Aorta (tissue), 5 donors: ENCODE measurements at regions not wholly inside any gene's neighbourhood (a gene's known extent, or its start where the extent isn't known, plus 50 kb on each side); places are given as distances from the start of the nearest gene placed in this dataset.

Source experiments
- ATAC-seq: fragments of 200-7000 bp; cut with Tn5 transposase; one replicate; pipeline ENCODE4 v1.9.1; 2022; ENCODE audit warnings: moderate library complexity; ENCODE audit not compliant: low FRiP score
- DNase-seq, 2 donors: peaks; one replicate each; pipeline ENCODE4 v3.0.0-alpha.2; 2020
- H3K27ac ChIP-seq, 2 donors: one replicate each; pipeline ENCODE4 v1.5.1; 2013; ENCODE audit warnings: low read length in 2 of 2, mild to moderate bottlenecking in 2 of 2, moderate library complexity in 2 of 2, control low read depth in 1 of 2, inconsistent platforms in 1 of 2, low read depth in 1 of 2
- H3K27me3 ChIP-seq, 2 donors: one replicate each; pipeline ENCODE4 v1.6.1; 2013; ENCODE audit warnings: control low read depth in 1 of 2, low read length in 1 of 2, mild to moderate bottlenecking in 1 of 2, moderate library complexity in 1 of 2; ENCODE audit not compliant: insufficient read depth in 2 of 2, control insufficient read depth in 1 of 2
- H3K36me3 ChIP-seq, 2 donors: one replicate each; pipeline ENCODE4 v1.6.1; 2013; ENCODE audit warnings: control low read depth in 1 of 2, low read length in 1 of 2, mild to moderate bottlenecking in 1 of 2; ENCODE audit not compliant: insufficient read depth in 2 of 2, control insufficient read depth in 1 of 2
- H3K4me1 ChIP-seq, 2 donors: one replicate each; pipeline ENCODE4 v1.6.1; 2013; ENCODE audit warnings: low read length in 2 of 2, control low read depth in 1 of 2, mild to moderate bottlenecking in 1 of 2, moderate library complexity in 1 of 2; ENCODE audit not compliant: insufficient read depth in 2 of 2, control insufficient read depth in 1 of 2
- H3K4me3 ChIP-seq, 2 donors: one replicate each; pipeline ENCODE4 v1.5.1; 2013; ENCODE audit warnings: low read length in 2 of 2, control low read depth in 1 of 2, mild to moderate bottlenecking in 1 of 2
- H3K9me3 ChIP-seq: one replicate; pipeline ENCODE4 v1.6.1; 2013; ENCODE audit warnings: mild to moderate bottlenecking, low read length; ENCODE audit not compliant: control insufficient read depth
- WGBS, 2 donors: extraction: QIAGEN DNeasy Blood & Tissue Kit; methylation state at CpG; one replicate each; pipeline ENCODE4 v1.1.7; 2013; 5-methylcytosine and 5-hydroxymethylcytosine counted together
- intact Hi-C, 2 donors: fragments of 100-400 bp; cut with DNase I; formaldehyde crosslinking; loops; one replicate each; pipeline versions ENCODE4 v1.14.2 to v1.15.0; 2022
- donor health status: healthy with polysubstance abuse.
- donor health status: Bipolar disorder and iron deficiency.
- donor health status: DM: no; HTN: no; CAD: no.
- donor health status: DM: no; HTN: no; CAD: no.
- donor health status: DM: yes; HTN: yes; CAD: no.

GRCh38 chr12:118816296-118816695 is 165.0 kb upstream of the SRRM4 start:
- Histone ChIP-seq H3K4me3 (no peak overlapping the region), H3K4me1 (no peaks in the 10 kb centered on the region), H3K36me3 (no peaks in the 10 kb centered on the region), H3K27ac (no peak overlapping the region), H3K9me3 (peaks cover 5% of the 10 kb centered on the region), H3K27me3 (peaks cover 0 to 2% of the 10 kb centered on the region in 2 donors)
- DNase-seq (no peak), ATAC-seq (no peak)
- 74 to 77% methylated on average over 3 of the region's 3 CpGs for WGBS, 2 donors
- intact Hi-C loops: no loop called here

- H3K27me3 ChIP-seq: peaks cover 0 to 2% of the 10 kb centered on the region in 2 donors
- DNase-seq (no peak), ATAC-seq (no peak)
- peaks cover 3% of the 10 kb centered on the region for H3K9me3 ChIP-seq
- H3K36me3 ChIP-seq: no peaks in the 10 kb centered on the region
- intact Hi-C loops: no loop called here
- WGBS, 2 donors: 64 to 70% methylated on average over 5 of the region's 5 CpGs
- no peak overlapping the region for H3K4me3 ChIP-seq
- H3K27ac ChIP-seq: no peak overlapping the region
- H3K4me1 ChIP-seq: no peaks in the 10 kb centered on the region
These were observed 159.9 kb upstream of the SRRM4 start for GRCh38 chr12:118821386-118821925.

- ATAC-seq (no peak), DNase-seq (no peak)
- intact Hi-C loops: no loop called here
- H3K4me1 ChIP-seq: no peaks in the 10 kb centered on the region
- H3K9me3 ChIP-seq: peaks cover 4% of the 10 kb centered on the region
- H3K27me3 ChIP-seq: peaks cover 0 to 2% of the 10 kb centered on the region in 2 donors
- H3K27ac ChIP-seq: no peak overlapping the region
- WGBS, 2 donors: 62 to 70% methylated on average over 3 of the region's 3 CpGs
- no peak overlapping the region for H3K4me3 ChIP-seq
- H3K36me3 ChIP-seq: no peaks in the 10 kb centered on the region
These were observed 158.8 kb upstream of the SRRM4 start for GRCh38 chr12:118822512-118822911.

- Histone ChIP-seq H3K27me3 (no peaks in the 10 kb centered on the region), H3K36me3 (no peaks in the 10 kb centered on the region), H3K4me1 (no peaks in the 10 kb centered on the region), H3K9me3 (peaks cover 1% of the 10 kb centered on the region), H3K27ac (no peak overlapping the region), H3K4me3 (no peak overlapping the region)
- no peak for DNase-seq
- ATAC-seq: no peak
- intact Hi-C loops: no loop called here
- 37 to 43% methylated on average over 1 of the region's 1 CpG for WGBS, 2 donors
These were observed 154.3 kb upstream of the SRRM4 start for GRCh38 chr12:118827047-118827446.

GRCh38 chr12:118827606-118828005 is 153.7 kb upstream of the SRRM4 start:
- no peak for ATAC-seq
- Histone ChIP-seq H3K27me3 (no peaks in the 10 kb centered on the region), H3K9me3 (peaks cover 1% of the 10 kb centered on the region), H3K36me3 (no peaks in the 10 kb centered on the region), H3K4me1 (no peaks in the 10 kb centered on the region), H3K27ac (no peak overlapping the region), H3K4me3 (no peak overlapping the region)
- intact Hi-C loops: no loop called here
- DNase-seq: no peak
- WGBS, 2 donors: 74 to 76% methylated on average over 6 of the region's 6 CpGs

GRCh38 chr12:118830296-118830695 is 151.0 kb upstream of the SRRM4 start:
- ATAC-seq (no peak), DNase-seq (no peak)
- Histone ChIP-seq H3K27ac (no peak overlapping the region), H3K36me3 (no peaks in the 10 kb centered on the region), H3K27me3 (no peaks in the 10 kb centered on the region), H3K4me1 (no peaks in the 10 kb centered on the region), H3K4me3 (no peak overlapping the region), H3K9me3 (peaks cover 1% of the 10 kb centered on the region)
- WGBS, 2 donors: 82 to 87% methylated on average over 1 of the region's 1 CpG
- intact Hi-C loops: no loop called here

GRCh38 chr12:118835926-118836325 is 145.4 kb upstream of the SRRM4 start:
- intact Hi-C loops: no loop called here
- no peak overlapping the region for H3K4me3 ChIP-seq
- no peak for ATAC-seq

GRCh38 chr12:118840399-118840798 is 140.9 kb upstream of the SRRM4 start:
- DNase-seq: no peak
- intact Hi-C loops: no loop called here
- no peak overlapping the region for H3K27ac ChIP-seq
- no peak overlapping the region for H3K4me3 ChIP-seq
- H3K27me3 ChIP-seq: no peaks in the 10 kb centered on the region
- no peaks in the 10 kb centered on the region for H3K4me1 ChIP-seq
- ATAC-seq: no peak
- H3K36me3 ChIP-seq: no peaks in the 10 kb centered on the region
- H3K9me3 ChIP-seq: peaks cover 2% of the 10 kb centered on the region

More at GRCh38 chr12:118835926-118836325, 145.4 kb upstream of the SRRM4 start:
- H3K9me3 ChIP-seq: peaks cover 2% of the 10 kb centered on the region
- no peaks in the 10 kb centered on the region for H3K27me3 ChIP-seq
- WGBS, 2 donors: 79 to 81% methylated on average over 1 of the region's 1 CpG
- no peak overlapping the region for H3K27ac ChIP-seq
- H3K36me3 ChIP-seq: no peaks in the 10 kb centered on the region
- no peaks in the 10 kb centered on the region for H3K4me1 ChIP-seq
- no peak for DNase-seq

- Histone ChIP-seq H3K27me3 (no peaks in the 10 kb centered on the region), H3K4me1 (no peaks in the 10 kb centered on the region), H3K27ac (no peak overlapping the region), H3K4me3 (no peak overlapping the region), H3K9me3 (peaks cover 2% of the 10 kb centered on the region), H3K36me3 (no peaks in the 10 kb centered on the region)
- intact Hi-C loops: no loop called here
- ATAC-seq: no peak
- no peak for DNase-seq
These were observed 140.5 kb upstream of the SRRM4 start for GRCh38 chr12:118840878-118841277.
